ENCODE measurements at regions not wholly inside any gene's neighbourhood (a gene's known extent, or its start where the extent isn't known, plus 50 kb on each side); places are given as distances from the start of the nearest gene placed in this dataset.

- no peaks in the 10 kb centered on the region for H3K27me3 ChIP-seq
- no peak overlapping the region for H3K27ac ChIP-seq
- H3K4me3 ChIP-seq = no peak overlapping the region
- TF ChIP-seq CTCF (IDR thresholded peaks at IDR 0.05) = no peak
- no peak for DNase-seq (ENCODE audit: low spot score)
- no peaks in the 10 kb centered on the region for H3K36me3 ChIP-seq
- no peaks in the 10 kb centered on the region for H3K4me1 ChIP-seq
- no peaks in the 10 kb centered on the region for H3K9me3 ChIP-seq
These were observed 317.1 kb downstream of the MYCN start for GRCh38 chr2:16257322-16258028.

GRCh38 chr2:16256601-16257321 is 316.4 kb downstream of the MYCN start:
- DNase-seq (ENCODE audit: low spot score) = no peak

GRCh38 chr2:16255120-16255519 is 314.8 kb downstream of the MYCN start:
- DNase-seq (ENCODE audit: low spot score) = no peak

More at GRCh38 chr2:16256601-16257321, 316.4 kb downstream of the MYCN start:
- Histone ChIP-seq H3K27me3 (no peaks in the 10 kb centered on the region), H3K9me3 (no peaks in the 10 kb centered on the region), H3K4me1 (no peaks in the 10 kb centered on the region), H3K36me3 (no peaks in the 10 kb centered on the region), H3K27ac (no peak overlapping the region), H3K4me3 (no peak overlapping the region)
- TF ChIP-seq CTCF (IDR thresholded peaks at IDR 0.05) = no peak

DNA sequence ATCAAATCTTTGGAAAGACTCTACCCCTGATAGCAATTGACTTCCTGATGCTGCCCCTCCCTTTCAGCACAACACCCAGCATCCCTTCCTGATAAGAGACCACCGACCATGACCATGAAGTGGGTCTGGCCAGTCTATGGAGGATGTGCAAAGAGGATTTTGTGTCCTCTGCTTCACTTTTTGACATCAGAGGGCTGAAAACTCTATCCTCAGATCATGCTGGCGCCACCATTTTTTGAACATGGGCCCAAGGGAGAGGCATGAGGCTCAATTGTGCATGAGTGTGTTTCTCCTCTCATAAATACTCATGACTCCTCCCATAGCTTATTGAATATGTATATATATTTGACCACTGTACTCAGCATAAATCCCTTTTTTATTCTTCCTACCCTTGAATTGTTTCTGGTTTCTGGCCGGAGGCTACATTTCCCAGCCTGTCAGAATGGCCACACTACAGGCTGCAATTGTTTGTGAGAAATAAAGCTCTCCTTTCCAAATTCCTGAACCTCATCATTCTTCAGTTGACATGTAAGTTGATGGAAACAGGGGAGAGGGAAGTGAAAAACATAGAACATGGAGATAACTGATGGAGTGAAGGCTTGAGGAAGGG is 314.1 kb downstream of the MYCN start:
- Histone ChIP-seq H3K27me3 (no peaks in the 10 kb centered on the region), H3K4me1 (no peaks in the 10 kb centered on the region), H3K9me3 (no peaks in the 10 kb centered on the region), H3K36me3 (no peaks in the 10 kb centered on the region), H3K4me3 (no peak overlapping the region), H3K27ac (no peak overlapping the region)
- peak; percentile 11 for DNase-seq (ENCODE audit: low spot score)
- no peak for TF ChIP-seq CTCF (IDR thresholded peaks at IDR 0.05)

More at GRCh38 chr2:16255120-16255519, 314.8 kb downstream of the MYCN start:
- no peaks in the 10 kb centered on the region for H3K36me3 ChIP-seq
- no peak overlapping the region for H3K27ac ChIP-seq
- H3K4me1 ChIP-seq = no peaks in the 10 kb centered on the region
- TF ChIP-seq CTCF (IDR thresholded peaks at IDR 0.05) = no peak
- H3K9me3 ChIP-seq = no peaks in the 10 kb centered on the region
- H3K27me3 ChIP-seq = no peaks in the 10 kb centered on the region
- H3K4me3 ChIP-seq = no peak overlapping the region

GRCh38 chr2:16253291-16253690 is 312.9 kb downstream of the MYCN start:
- no peaks in the 10 kb centered on the region for H3K36me3 ChIP-seq
- H3K4me3 ChIP-seq = no peak overlapping the region
- no peak for TF ChIP-seq CTCF (IDR thresholded peaks at IDR 0.05)
- no peaks in the 10 kb centered on the region for H3K9me3 ChIP-seq
- peak; percentile 32 for DNase-seq (ENCODE audit: low spot score)
- H3K4me1 ChIP-seq = no peaks in the 10 kb centered on the region
- H3K27me3 ChIP-seq = no peaks in the 10 kb centered on the region
- H3K27ac ChIP-seq = no peak overlapping the region
